ENCODE measurements at regions not wholly inside any gene's neighbourhood (a gene's known extent, or its start where the extent isn't known, plus 50 kb on each side); places are given as distances from the start of the nearest gene placed in this dataset.

- no peaks in the 10 kb centered on the region for H3K27me3 ChIP-seq (ENCODE audit: control insufficient read depth in 1 of 2, insufficient read depth in 1 of 2, low read length in 2 of 2)
- no CpG with 5 or more reads among the region's 1 CpG for WGBS
Observed at GRCh38 chr5:166959766-166960165, 1331.7 kb upstream of the WWC1 start.

DNA sequence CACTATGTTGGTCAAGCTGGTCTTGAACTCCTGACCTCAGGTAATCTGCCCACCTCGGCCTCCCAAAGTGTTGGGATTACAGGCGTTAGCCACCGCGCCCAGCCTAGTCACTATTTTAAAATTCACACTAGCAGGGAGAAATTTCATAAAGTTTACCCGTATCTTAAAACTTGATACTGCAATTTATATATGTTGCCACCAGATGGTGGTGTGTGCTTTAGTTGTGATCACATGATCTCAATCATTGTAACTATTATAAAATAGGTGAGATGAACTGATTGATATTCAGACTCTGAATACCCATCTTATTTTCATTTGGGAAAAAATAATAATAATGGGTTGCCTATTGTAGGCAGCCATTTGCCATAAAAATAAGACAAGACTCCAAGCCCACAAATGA, 1330.4 kb upstream of the WWC1 start:
- no peak overlapping the region for H3K9ac ChIP-seq (ENCODE audit: low read length)
- H3K79me1 ChIP-seq (replicated peaks; ENCODE audit: low read length, poor library complexity, severe bottlenecking) = no peaks in the 10 kb centered on the region
- H3K27ac ChIP-seq (ENCODE audit: low read length, poor library complexity, severe bottlenecking) = no peak overlapping the region
- no peak overlapping the region for H4K8ac ChIP-seq (ENCODE audit: low read length)
- H3K4me2 ChIP-seq (ENCODE audit: low read length, poor library complexity, severe bottlenecking) = no peak overlapping the region
- H2BK15ac ChIP-seq (ENCODE audit: low read depth, poor library complexity, severe bottlenecking) = no peak overlapping the region
- H3K4ac ChIP-seq (ENCODE audit: low read depth in 1 of 2, low read length in 2 of 2) = no peak overlapping the region
- peaks cover 18% of the 10 kb centered on the region for H3K9me3 ChIP-seq (ENCODE audit: control insufficient read depth, low read length)
- H3K4me3 ChIP-seq (ENCODE audit: insufficient read depth in 1 of 2, low read depth in 1 of 2, low read length in 2 of 2) = no peak overlapping the region
- no peak for DNase-seq
- H3K27me3 ChIP-seq (ENCODE audit: control insufficient read depth in 1 of 2, insufficient read depth in 1 of 2, low read length in 2 of 2) = no peaks in the 10 kb centered on the region
- H3K23ac ChIP-seq (ENCODE audit: low read length in 2 of 2) = no peak overlapping the region
- H3K36me3 ChIP-seq (ENCODE audit: control insufficient read depth in 1 of 2, insufficient read depth in 2 of 2, low read depth in 1 of 2, low read length in 2 of 2) = no peaks in the 10 kb centered on the region
- no peak overlapping the region for H2AK5ac ChIP-seq (ENCODE audit: low read length, severe bottlenecking)
- H2BK120ac ChIP-seq (ENCODE audit: low read depth, low read length) = no peak overlapping the region
- no peak overlapping the region for H2BK12ac ChIP-seq (ENCODE audit: low read length in 2 of 2)
- no peak overlapping the region for H2AFZ ChIP-seq (ENCODE audit: low read depth, low read length)
- H3K18ac ChIP-seq (ENCODE audit: low read depth in 1 of 2, low read length in 2 of 2) = no peak overlapping the region
- H3K14ac ChIP-seq (ENCODE audit: low read length in 2 of 2) = no peak overlapping the region
- H2BK5ac ChIP-seq (ENCODE audit: low read depth, low read length, poor library complexity, severe bottlenecking) = no peak overlapping the region
- H3K4me1 ChIP-seq (ENCODE audit: control insufficient read depth, insufficient read depth, low read depth, low read length) = no peaks in the 10 kb centered on the region
- 90% methylated on average over 5 of the region's 5 CpGs for WGBS
- no peak overlapping the region for H4K91ac ChIP-seq (ENCODE audit: low read length)

More at GRCh38 chr5:166959766-166960165, 1331.7 kb upstream of the WWC1 start:
- Histone ChIP-seq H4K8ac (ENCODE audit: low read length) (no peak overlapping the region), H2AFZ (ENCODE audit: low read depth, low read length) (no peak overlapping the region), H3K9me3 (ENCODE audit: control insufficient read depth, low read length) (peaks cover 14% of the 10 kb centered on the region), H2AK5ac (ENCODE audit: low read length, severe bottlenecking) (no peak overlapping the region), H3K14ac (ENCODE audit: low read length in 2 of 2) (no peak overlapping the region), H2BK15ac (ENCODE audit: low read depth, poor library complexity, severe bottlenecking) (no peak overlapping the region), H3K27ac (ENCODE audit: low read length, poor library complexity, severe bottlenecking) (no peak overlapping the region), H3K4ac (ENCODE audit: low read depth in 1 of 2, low read length in 2 of 2) (no peak overlapping the region), H3K9ac (ENCODE audit: low read length) (no peak overlapping the region), H3K4me3 (ENCODE audit: insufficient read depth in 1 of 2, low read depth in 1 of 2, low read length in 2 of 2) (no peak overlapping the region), H3K23ac (ENCODE audit: low read length in 2 of 2) (no peak overlapping the region), H3K4me2 (ENCODE audit: low read length, poor library complexity, severe bottlenecking) (no peak overlapping the region), H3K79me1 (replicated peaks; ENCODE audit: low read length, poor library complexity, severe bottlenecking) (no peaks in the 10 kb centered on the region), H2BK120ac (ENCODE audit: low read depth, low read length) (no peak overlapping the region), H2BK5ac (ENCODE audit: low read depth, low read length, poor library complexity, severe bottlenecking) (no peak overlapping the region), H3K36me3 (ENCODE audit: control insufficient read depth in 1 of 2, insufficient read depth in 2 of 2, low read depth in 1 of 2, low read length in 2 of 2) (no peaks in the 10 kb centered on the region), H3K18ac (ENCODE audit: low read depth in 1 of 2, low read length in 2 of 2) (no peak overlapping the region), H2BK12ac (ENCODE audit: low read length in 2 of 2) (no peak overlapping the region), H3K4me1 (ENCODE audit: control insufficient read depth, insufficient read depth, low read depth, low read length) (no peaks in the 10 kb centered on the region), H4K91ac (ENCODE audit: low read length) (no peak overlapping the region)
- DNase-seq = no peak

GRCh38 chr5:166961913-166962312, 1329.5 kb upstream of the WWC1 start:
- Histone ChIP-seq H3K9ac (ENCODE audit: low read length) (no peak overlapping the region), H2AFZ (ENCODE audit: low read depth, low read length) (no peak overlapping the region), H2BK5ac (ENCODE audit: low read depth, low read length, poor library complexity, severe bottlenecking) (no peak overlapping the region), H2BK120ac (ENCODE audit: low read depth, low read length) (no peak overlapping the region), H2AK5ac (ENCODE audit: low read length, severe bottlenecking) (no peak overlapping the region), H4K91ac (ENCODE audit: low read length) (no peak overlapping the region), H3K27ac (ENCODE audit: low read length, poor library complexity, severe bottlenecking) (no peak overlapping the region), H3K36me3 (ENCODE audit: control insufficient read depth in 1 of 2, insufficient read depth in 2 of 2, low read depth in 1 of 2, low read length in 2 of 2) (no peaks in the 10 kb centered on the region), H3K4me1 (ENCODE audit: control insufficient read depth, insufficient read depth, low read depth, low read length) (no peaks in the 10 kb centered on the region), H3K9me3 (ENCODE audit: control insufficient read depth, low read length) (peaks cover 18% of the 10 kb centered on the region), H3K18ac (ENCODE audit: low read depth in 1 of 2, low read length in 2 of 2) (no peak overlapping the region), H3K23ac (ENCODE audit: low read length in 2 of 2) (no peak overlapping the region), H2BK12ac (ENCODE audit: low read length in 2 of 2) (no peak overlapping the region), H3K27me3 (ENCODE audit: control insufficient read depth in 1 of 2, insufficient read depth in 1 of 2, low read length in 2 of 2) (no peaks in the 10 kb centered on the region), H4K8ac (ENCODE audit: low read length) (no peak overlapping the region), H3K79me1 (replicated peaks; ENCODE audit: low read length, poor library complexity, severe bottlenecking) (no peaks in the 10 kb centered on the region), H2BK15ac (ENCODE audit: low read depth, poor library complexity, severe bottlenecking) (no peak overlapping the region), H3K4ac (ENCODE audit: low read depth in 1 of 2, low read length in 2 of 2) (no peak overlapping the region), H3K4me3 (ENCODE audit: insufficient read depth in 1 of 2, low read depth in 1 of 2, low read length in 2 of 2) (no peak overlapping the region), H3K14ac (ENCODE audit: low read length in 2 of 2) (no peak overlapping the region), H3K4me2 (ENCODE audit: low read length, poor library complexity, severe bottlenecking) (no peak overlapping the region)
- WGBS = 76% methylated on average over 2 of the region's 4 CpGs
- no peak for DNase-seq

DNA sequence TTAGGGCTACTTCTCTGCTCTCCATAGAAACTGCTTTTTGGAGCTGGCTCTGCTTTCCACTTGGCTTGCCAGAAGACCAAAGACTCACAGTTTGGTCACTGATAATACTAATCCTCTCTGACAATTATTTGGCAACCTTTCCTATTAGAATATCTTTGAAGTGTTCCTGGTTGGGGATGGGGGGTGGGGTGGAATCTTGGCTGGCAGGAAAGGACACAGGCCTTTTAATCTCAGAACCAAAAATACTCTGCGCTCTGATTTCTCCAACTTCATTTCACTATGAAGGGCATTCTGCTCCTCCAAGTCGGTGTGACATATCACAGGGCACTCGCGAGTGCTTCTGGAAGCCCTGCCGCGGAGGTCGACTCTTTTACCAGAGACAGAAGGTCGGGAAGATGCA, 1329.0 kb upstream of the WWC1 start:
- no peak overlapping the region for H2AK5ac ChIP-seq (ENCODE audit: low read length, severe bottlenecking)
- no peaks in the 10 kb centered on the region for H3K36me3 ChIP-seq (ENCODE audit: control insufficient read depth in 1 of 2, insufficient read depth in 2 of 2, low read depth in 1 of 2, low read length in 2 of 2)
- H2BK120ac ChIP-seq (ENCODE audit: low read depth, low read length) = no peak overlapping the region
- no peak overlapping the region for H2BK5ac ChIP-seq (ENCODE audit: low read depth, low read length, poor library complexity, severe bottlenecking)
- no peaks in the 10 kb centered on the region for H3K27me3 ChIP-seq (ENCODE audit: control insufficient read depth in 1 of 2, insufficient read depth in 1 of 2, low read length in 2 of 2)
- no peak overlapping the region for H4K8ac ChIP-seq (ENCODE audit: low read length)
- DNase-seq = no peak
- no peak overlapping the region for H3K4me2 ChIP-seq (ENCODE audit: low read length, poor library complexity, severe bottlenecking)
- H3K14ac ChIP-seq (ENCODE audit: low read length in 2 of 2) = no peak overlapping the region
- H3K27ac ChIP-seq (ENCODE audit: low read length, poor library complexity, severe bottlenecking) = no peak overlapping the region
- H3K9me3 ChIP-seq (ENCODE audit: control insufficient read depth, low read length) = peaks cover 18% of the 10 kb centered on the region
- H2BK15ac ChIP-seq (ENCODE audit: low read depth, poor library complexity, severe bottlenecking) = no peak overlapping the region
- H3K4ac ChIP-seq (ENCODE audit: low read depth in 1 of 2, low read length in 2 of 2) = no peak overlapping the region
- H3K4me3 ChIP-seq (ENCODE audit: insufficient read depth in 1 of 2, low read depth in 1 of 2, low read length in 2 of 2) = no peak overlapping the region
- H3K79me1 ChIP-seq (replicated peaks; ENCODE audit: low read length, poor library complexity, severe bottlenecking) = no peaks in the 10 kb centered on the region
- H3K23ac ChIP-seq (ENCODE audit: low read length in 2 of 2) = no peak overlapping the region
- H2BK12ac ChIP-seq (ENCODE audit: low read length in 2 of 2) = no peak overlapping the region
- no peak overlapping the region for H3K18ac ChIP-seq (ENCODE audit: low read depth in 1 of 2, low read length in 2 of 2)
- WGBS = 45% methylated on average over 8 of the region's 8 CpGs
- no peak overlapping the region for H3K9ac ChIP-seq (ENCODE audit: low read length)
- no peak overlapping the region for H2AFZ ChIP-seq (ENCODE audit: low read depth, low read length)
- no peaks in the 10 kb centered on the region for H3K4me1 ChIP-seq (ENCODE audit: control insufficient read depth, insufficient read depth, low read depth, low read length)
- no peak overlapping the region for H4K91ac ChIP-seq (ENCODE audit: low read length)
